NCI-H1092 treated with DMSO at 0.1 percent for 48 hours (cell line): ENCODE measurements at regions not wholly inside any gene's neighbourhood (a gene's known extent, or its start where the extent isn't known, plus 50 kb on each side); places are given as distances from the start of the nearest gene placed in this dataset.
"Not testable (repeated sequence)": the region's sequence is repeated elsewhere in the genome, so short reads cannot be mapped to it uniquely, and the experiment has no call there.

Source experiments
- DNase-seq: peaks from one replicate; lab custom pipeline; 2025; lab: John Stamatoyannopoulos, UW

DNA sequence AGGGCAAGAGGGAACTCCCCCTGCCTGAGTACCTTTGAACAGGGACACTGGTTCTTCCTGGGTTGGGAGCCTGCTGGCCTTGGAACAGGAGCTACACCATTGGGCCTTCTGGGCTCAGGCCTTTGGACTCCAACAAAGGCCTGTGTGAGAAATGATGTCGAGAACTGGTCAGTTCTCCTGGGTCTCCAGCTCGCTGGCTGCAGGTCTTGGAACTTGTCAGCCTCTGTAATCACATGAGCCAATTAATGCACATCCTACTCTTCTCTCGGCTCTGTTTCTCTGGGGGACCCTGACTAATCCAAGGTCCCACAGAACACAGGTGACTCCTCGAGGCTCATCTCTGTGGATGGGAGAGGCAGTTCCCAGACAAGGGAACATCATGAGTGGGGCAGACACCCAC is 104.7 kb upstream of the PLGLB2 start:
- DNase-seq = not testable (repeated sequence)

DNA sequence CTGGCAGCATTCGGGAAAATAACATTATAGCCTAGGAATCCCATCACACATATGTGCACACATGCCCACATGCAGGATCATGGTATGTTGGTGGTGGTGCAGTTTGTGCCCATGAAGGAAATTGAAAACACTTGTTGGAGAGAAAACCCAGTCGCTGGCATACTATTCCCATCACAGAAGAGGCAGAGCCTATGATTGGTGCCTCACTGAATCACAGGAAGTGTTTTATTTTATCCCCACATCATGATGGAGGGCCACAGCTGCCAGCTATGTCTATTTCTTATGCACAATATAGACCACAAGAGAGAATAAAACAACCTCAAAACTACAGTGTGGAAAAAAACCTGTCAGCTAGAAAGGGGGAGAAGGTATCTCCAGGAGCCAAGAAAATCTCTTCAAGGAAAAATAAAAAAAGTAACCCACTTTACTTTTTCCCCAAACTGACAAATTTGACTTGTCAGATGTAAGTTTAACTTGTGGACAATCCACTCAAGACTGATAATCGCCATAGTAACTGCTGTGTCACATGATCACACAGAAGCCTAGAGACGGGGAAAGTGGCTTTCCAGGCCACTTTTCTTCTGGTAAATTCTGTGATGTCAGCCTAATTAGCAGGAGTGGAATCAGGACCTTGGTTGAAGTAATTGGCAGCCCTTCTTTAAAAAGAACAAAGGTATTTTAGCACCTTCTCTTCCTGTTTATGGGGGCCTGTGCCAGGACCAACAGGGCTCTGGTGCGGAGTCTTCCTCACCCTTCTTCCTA is 100.0 kb upstream of the PLGLB2 start:
- not testable (repeated sequence) for DNase-seq

DNA sequence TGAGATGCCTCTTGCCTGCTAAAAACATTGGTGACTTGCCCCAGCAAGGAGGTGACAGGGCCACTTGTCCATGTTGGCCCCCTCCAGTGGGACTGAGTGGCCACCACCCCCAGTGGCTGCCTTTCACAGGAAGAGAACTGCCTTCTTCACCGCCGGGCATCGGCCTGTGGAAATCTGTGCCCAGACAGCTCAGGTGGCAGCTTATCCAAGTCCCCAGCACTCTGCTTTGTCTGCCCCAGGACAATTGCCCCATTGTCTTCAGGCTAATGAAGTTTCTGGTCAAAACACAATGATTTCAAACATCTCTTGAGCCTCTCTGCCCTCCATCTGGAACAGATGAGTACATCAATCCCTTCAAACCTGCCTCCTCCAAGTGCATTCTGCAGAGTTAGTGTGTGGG is 99.1 kb upstream of the PLGLB2 start:
- not testable (repeated sequence) for DNase-seq

DNA sequence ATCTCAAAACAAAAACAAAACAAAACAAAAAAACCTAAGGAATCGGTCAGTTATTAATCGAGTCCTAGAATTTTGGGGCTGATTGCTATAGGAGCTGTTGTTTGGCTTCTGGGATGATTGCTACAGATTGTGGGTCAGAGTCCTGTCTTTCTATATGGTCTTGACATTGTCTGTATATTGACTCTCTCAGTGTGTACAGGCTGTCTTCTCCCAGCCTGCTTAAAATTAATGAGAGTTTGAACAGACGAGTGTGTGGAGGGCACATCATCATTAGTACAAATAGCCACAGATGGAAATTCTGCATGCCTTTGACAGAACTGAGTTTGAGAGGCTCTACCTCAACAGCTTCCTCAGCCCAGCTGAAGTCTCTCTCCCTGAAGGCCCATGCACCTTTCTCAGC is 98.0 kb upstream of the PLGLB2 start:
- not testable (repeated sequence) for DNase-seq

DNA sequence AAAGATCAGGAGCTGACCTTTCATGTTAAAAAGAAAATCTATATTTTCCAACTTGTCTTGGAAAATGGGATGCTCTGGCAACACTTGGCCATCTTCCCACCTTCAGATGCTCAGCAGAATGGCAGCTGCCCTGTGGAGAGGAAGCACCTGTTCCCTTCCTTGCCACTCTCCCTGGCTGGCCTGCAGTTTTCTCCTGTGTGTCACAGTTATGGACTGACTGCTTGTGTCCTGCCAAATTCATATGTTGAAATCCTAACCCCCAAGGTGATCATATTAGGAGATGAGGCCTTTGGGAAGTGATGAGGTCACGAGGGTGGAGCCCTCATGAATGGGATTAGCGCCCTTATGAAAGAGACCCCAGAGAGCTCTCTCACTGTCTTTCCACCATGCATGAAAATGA is 97.0 kb upstream of the PLGLB2 start:
- not testable (repeated sequence) for DNase-seq

DNA sequence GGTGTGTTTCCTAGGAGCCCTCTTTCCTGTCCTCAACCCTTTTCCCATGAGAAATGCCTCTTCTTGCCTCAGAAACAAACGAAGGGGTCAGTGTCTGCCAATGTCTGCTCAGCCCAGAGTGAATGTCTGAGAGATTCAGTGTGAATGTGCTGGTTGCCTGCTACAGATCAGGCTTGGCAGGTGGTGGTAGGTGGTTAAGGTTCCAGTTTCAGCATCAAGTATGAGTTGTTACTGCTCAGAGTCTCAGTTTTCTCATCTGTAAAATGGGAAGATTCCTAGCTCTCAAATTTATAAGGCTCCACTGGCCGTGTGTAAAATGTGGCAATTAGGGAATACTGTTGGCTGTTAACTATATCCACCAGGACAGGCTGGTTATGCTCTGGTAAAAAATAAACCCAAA is 96.3 kb upstream of the PLGLB2 start:
- not testable (repeated sequence) for DNase-seq

DNA sequence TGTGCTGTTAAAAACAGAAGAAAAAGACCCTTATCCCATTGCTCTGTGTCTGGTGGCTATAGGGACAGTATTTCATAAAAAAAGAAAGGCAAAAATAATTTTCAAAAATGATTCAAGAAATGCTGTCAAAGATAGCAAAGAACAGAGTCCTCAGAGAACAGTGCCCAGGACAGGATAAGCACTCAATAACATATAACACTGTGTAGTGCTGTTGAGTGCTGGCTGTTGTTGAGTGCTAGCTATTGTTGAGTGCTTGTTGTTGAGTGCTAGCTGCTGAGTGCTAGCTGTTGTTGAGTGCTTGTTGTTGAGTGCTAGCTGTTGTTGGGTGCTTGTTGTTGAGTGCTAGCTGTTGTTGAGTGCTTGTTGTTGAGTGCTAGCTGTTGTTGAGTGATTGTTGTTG is 94.5 kb upstream of the PLGLB2 start:
- not testable (repeated sequence) for DNase-seq

DNA sequence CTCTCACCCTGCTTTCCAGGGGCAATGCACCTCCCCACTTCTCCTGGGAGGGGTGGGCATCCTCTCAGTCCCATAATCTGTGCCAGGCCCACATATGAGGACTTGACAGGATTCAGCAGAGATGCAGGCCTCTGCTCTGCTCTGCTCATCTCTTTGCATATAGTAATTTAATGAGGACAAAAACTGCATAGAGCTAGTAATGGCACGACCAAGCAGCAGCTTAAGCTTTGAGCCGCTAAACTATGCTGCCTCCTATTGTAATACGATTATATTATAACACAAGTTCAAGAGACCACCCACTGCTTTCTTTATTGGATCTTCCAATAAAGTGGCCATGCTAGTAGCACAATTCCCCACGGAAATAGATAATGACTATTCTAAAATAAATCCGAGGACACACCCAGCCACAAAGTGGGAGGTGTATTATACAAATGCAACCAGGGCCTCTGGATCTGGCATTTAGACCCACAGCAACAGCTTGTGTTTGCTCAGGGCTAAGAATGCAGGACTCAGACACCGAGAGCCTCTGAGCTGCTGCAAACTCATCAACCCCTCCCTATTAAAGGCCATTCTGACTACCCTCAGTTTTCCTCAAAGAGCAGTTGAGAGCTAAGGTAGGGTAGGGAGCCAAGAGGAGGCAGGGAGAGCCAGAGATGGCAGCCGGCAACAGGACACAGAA is 93.6 kb upstream of the PLGLB2 start:
- DNase-seq = not testable (repeated sequence)

DNA sequence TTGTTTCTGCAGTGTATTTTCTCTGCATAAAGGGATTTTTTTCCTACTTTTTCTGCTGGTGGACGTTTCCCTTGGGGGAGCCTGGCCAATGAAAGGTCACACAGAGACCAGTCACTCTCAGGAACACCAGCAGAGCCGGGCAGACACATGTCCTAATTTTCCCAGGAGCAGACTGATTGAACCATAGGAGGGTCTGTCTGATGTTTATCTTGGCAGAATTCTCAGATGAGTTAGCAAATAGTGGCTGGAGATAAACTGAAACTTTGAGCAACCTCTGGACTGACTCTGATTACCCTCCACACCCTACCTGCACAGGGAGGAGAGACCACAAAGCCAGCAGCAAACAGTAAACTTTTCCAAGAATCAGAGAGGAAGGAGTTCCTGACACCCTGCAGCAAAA is 90.0 kb upstream of the PLGLB2 start:
- DNase-seq = not testable (repeated sequence)

DNA sequence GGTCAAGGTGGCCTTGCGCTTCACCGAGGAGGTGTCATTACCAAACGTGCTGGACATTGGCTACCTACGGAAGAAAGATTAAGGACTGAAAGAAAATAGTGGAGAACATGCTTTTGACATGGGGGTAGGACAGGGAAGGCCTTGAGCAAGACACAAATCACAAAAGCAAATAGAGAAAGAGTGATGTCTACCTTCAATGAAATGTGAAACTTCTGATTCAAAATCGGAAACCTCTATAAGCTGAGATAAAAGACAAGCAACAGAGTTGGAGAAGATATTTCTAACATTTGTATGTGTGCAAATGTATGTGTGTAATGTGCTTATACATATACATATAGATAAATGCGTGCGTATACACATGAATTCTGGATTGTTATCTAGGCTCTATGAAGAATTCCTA is 89.5 kb upstream of the PLGLB2 start:
- not testable (repeated sequence) for DNase-seq

DNA sequence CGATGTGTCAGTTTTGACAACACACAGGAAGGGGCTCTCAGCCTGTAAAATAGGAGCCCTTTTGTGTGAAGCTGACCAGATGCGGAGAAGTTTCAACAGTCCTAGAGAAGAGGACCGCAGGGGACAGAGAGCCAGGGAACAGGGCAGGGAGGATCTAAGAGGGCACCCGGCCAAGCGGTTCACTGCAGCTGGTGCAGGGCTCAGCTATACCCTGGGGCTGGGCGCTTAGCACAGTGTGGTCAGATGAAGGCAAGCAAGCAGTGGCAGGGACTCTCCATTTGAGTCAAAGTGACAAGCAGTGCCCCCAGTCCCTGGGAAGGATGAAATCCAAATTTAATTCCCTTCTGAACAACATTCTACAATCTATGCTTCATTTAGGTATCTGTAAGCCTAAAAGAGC is 88.9 kb upstream of the PLGLB2 start:
- not testable (repeated sequence) for DNase-seq

DNA sequence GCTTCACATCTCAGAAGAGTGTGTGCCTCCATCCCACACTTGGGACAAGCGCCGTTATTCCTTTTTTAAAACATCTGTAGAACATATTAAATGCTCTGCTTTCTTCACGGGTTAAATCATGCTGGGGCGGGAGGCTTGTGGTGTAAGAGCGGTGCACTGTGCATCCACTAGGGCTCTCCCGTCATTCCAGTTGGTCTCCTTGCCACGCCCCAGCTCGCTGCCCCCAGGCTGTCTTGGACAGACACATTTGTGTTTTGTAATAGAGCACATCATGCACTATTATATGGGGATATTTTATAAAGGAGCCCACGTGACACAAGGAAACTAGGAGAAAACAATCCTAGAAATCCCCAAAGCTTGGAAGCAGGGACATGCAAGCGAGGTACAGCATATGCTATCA is 87.7 kb upstream of the PLGLB2 start:
- DNase-seq = not testable (repeated sequence)

DNA sequence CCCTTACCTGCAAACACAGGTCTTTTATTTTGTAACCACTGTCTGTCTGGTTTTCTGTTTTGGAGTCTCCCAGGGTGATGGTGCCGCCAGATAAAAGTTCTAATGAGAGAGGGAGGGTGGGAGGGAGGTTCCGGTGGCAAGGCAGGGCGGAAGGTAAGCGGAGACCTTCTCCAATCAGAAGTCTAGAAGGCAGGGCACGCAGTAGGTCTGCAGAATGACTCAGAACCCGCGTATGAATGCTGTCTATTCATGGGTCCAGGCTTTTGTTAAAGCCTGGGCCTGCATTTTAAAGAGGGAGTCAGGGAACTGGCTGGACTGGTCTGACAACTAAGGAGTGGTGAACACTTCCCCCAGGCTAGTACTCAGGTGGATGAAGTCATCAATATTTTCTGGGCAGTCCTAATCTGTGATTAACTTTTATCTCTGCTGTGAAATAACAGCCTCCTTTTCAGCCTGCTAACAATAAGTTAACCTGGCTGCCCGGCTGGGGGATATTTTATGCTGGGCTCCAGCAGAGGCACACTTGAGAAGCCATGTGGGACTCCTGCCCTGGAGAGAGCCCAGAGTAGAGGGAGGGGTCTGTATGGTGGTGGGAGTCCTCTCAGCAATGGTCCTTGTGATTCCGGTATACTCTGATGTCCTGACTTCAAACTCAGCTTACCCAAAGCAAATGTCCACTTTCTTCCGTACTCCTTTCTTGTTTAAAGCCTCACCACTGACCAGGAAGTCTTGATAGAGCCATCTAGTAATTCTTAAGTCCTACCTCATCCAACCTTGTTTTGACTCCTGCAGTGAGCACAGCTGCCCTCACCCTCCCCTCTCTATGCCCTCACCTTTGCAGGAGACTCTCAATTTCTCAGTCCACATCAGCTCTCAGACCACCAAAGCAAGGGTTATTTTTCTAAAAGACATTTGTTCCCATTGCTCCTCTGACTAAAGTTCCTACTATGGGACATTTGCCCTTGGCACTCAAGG is 85.3 kb upstream of the PLGLB2 start:
- DNase-seq = not testable (repeated sequence)

DNA sequence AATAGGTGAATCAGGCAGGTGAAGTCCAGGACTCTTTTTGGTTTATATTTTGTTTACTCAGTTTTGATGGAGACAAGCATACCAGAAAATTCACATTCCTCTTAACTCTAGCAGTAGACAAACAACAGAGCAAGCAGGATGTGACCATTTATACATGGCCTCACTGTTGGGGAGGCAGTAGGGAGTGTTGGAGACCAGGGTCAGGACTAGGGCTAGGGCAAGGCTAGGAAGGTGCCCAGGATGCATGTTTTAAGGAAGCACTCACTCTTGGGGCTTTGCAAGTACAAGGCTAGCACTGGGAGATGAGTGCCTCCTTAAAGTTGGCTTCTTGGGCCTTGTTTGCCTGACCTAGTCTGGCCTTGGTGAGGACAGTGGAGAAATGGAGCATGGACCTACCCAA is 84.5 kb upstream of the PLGLB2 start:
- not testable (repeated sequence) for DNase-seq

DNA sequence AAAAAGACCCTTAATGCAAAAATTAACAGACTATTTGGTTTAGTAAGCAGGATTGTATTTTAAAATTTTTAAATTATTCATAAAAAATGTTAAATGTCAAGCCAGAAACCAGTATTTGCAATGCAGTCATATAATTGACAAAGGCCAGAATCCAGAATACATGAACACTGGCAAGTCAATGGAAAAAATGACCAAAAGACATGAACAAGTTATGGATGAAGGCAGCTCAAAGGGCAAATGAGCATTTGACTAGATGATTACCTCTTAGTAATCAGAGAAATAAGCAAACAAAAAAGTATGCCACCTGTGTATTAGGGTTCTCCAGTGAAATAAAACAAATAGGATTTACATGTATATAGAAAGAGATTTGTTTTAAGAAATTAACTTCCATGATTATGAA is 80.9 kb upstream of the PLGLB2 start:
- DNase-seq = not testable (repeated sequence)

DNA sequence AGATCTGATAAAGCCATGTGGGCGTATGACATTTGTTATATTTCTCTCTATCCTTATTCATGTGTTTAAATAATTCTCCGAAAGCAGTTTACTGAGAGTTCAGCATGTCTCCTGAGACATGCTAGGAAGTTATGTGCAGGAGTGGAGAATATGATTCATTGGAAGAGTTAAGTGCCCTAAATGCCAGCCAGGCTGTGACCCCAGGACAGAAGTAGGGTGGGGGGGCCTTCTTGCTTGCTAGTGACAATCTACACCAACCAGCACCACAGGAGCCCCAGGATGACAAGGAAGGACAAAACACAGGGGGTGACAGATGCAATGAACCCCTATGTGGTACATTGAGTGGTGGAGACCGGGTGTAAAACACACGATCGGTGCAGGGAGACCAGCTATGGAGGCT is 79.5 kb upstream of the PLGLB2 start:
- DNase-seq = not testable (repeated sequence)

DNA sequence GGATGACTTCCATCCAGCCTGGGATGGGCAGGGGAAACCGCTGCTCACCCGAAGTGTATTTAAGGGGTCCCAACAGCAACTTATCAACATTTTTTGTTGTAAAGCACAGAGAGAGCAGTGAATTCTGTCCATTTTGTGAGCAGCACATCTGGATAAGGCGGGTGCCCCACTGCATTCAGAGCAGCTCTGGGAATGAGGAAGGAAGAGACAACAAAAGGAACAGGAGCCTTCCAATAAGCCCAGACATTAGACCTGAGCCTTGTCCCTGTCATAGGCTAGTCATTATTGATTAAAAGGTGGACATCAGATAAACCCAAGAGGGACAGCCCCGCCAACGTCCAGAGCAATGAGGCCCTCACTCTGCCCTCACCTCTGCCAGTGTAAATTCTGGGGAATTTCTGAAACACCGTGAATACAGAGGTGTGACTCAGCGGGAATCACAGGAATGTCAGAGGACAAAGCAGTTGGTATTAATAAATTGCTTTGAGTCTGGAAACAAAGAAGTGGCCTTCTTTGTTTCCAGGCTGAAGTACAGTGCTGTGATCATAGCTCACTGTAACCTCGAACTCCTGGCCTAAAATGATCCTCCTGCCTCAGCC is 78.2 kb upstream of the PLGLB2 start:
- not testable (repeated sequence) for DNase-seq

DNA sequence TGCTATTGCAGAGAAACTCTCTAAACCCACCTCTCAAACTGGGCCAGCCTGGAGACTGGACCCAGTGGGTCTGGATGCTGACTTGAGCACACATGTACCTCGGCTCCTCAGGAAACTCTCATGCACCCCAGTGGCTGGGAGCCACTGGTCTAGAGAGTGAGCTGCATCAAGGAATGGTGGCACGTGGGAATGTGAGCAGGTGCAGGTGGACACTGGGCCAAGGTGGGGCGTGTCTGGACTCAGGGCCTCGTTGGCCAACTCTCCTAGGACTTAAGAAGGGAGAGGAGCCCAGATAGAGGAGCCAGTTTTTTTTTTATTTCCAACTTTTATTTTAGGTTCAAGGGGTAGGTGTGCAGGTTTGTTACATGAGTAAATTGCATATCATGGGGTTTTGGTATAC is 75.5 kb upstream of the PLGLB2 start:
- not testable (repeated sequence) for DNase-seq

DNA sequence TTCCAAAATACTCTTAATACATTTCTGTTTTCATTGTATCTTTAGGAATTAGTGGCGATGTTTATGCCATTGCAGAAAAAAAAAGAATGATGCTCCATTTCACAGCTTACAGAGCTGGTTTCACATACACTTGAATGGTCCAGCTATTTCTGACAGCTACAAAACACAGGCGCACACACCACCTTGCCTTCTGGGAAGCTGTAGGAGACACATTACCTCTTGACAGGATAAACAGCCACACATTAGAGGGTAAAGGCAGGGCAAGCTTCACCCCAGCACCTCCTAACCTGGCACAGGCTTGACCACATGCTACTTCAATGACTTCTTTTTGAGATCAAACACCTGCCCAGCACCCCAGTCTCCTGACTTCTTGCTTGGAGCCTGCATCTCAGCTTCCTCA is 73.2 kb upstream of the PLGLB2 start:
- not testable (repeated sequence) for DNase-seq

DNA sequence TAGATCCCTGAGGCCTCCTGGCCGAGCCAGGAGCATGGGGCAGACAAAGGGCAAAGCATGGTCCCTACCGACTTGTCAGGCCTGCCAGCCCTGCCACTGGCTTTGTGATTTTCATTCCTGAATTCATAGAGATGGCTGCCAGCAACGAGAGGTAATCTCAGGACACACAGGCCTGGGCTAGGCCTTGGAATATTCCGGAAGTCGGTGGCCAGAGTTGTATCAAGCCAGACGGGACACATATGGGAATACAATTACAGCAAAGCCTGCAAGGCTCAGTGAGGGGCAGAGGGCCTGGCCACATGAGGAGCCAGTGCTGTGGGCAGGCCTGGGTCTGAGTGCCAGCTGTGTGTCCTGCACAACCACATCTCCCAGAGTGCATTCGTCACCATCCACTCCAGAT is 72.4 kb upstream of the PLGLB2 start:
- not testable (repeated sequence) for DNase-seq

DNA sequence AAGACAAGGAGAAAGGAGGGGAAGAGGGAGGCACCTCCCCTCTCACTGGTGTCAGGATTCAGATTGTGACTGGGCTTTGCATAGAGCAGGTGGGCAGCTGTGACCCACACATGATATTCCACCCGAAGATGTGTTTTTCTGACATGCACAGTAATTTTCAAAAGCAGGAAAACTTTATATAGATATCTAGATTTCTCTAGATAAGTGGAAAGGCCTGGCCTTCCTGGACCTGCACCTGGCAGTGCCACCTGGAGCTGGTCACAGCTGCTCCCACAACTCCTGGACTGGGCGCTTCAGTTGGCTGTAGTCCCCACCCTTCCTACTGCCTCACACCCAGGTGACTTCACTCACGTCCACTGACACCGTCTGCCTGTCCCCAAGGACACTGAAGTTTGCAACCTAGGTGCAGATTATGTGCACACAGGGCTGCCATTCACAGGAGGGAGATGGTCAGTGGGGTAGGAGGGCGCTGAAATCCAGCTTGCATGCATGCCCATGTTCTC is 70.4 kb upstream of the PLGLB2 start:
- not testable (repeated sequence) for DNase-seq

DNA sequence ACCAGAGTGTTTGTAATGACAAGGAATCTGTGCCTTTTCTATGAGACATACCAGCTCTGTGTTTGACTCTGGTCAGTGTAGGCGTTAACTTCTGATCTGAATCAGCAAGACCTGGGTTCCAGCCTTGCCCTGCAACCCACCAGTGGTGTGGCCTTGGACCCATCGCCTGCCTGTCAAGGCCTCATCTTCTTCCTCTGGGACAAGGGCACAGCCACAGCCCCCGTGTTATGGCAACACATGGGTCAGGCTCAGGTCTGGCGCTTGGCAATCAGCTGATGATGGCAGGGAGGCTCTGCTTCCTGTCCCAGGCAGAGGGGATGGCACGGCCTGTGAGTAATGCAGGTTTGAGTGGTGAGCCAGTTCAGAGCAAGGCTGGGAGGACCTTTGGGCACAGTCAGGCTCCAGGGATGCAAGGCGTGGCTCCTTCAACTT is 69.1 kb upstream of the PLGLB2 start:
- DNase-seq = not testable (repeated sequence)
